Mesothelial cell of epicardium (in vitro differentiated cells): ENCODE measurements at regions not wholly inside any gene's neighbourhood (a gene's known extent, or its start where the extent isn't known, plus 50 kb on each side); places are given as distances from the start of the nearest gene placed in this dataset.
"Not testable (repeated sequence)": the region's sequence is repeated elsewhere in the genome, so short reads cannot be mapped to it uniquely, and the experiment has no call there.

Experiments
- DNase-seq, 2 experiments: peaks; one replicate each; pipeline ENCODE4 v3.0.0; 2021; ENCODE audit warnings: low spot score in 2 of 2; ENCODE audit not compliant: unreplicated experiment in 2 of 2
- H3K27ac Mint-ChIP-seq: 2 replicates; pipeline ENCODE4 v1.8.0; 2021; ENCODE audit warnings: mixed read lengths
- H3K27me3 Mint-ChIP-seq: 2 replicates; pipeline ENCODE4 v1.8.0; 2021; ENCODE audit warnings: low read depth, mixed read lengths
- H3K36me3 Mint-ChIP-seq: 2 replicates; pipeline ENCODE4 v1.8.0; 2021; ENCODE audit warnings: mixed read lengths
- H3K4me1 Mint-ChIP-seq: 2 replicates; pipeline ENCODE4 v1.8.0; 2021; ENCODE audit warnings: mixed read lengths
- H3K4me3 Mint-ChIP-seq: 2 replicates; pipeline ENCODE4 v1.8.0; 2021; ENCODE audit warnings: mild to moderate bottlenecking, moderate library complexity, mixed read lengths
- H3K9me3 Mint-ChIP-seq: 2 replicates; pipeline ENCODE4 v1.8.0; 2021; ENCODE audit warnings: mixed read lengths
- TF ChIP-seq, protein P1 (sequence below): fragments of 200-600 bp; sonication (generic); IDR thresholded peaks from one replicate; pipeline ENCODE4 v1.5.0; 2021; ENCODE audit warnings: antibody characterized with exemption; ENCODE audit not compliant: unreplicated experiment

DNA sequence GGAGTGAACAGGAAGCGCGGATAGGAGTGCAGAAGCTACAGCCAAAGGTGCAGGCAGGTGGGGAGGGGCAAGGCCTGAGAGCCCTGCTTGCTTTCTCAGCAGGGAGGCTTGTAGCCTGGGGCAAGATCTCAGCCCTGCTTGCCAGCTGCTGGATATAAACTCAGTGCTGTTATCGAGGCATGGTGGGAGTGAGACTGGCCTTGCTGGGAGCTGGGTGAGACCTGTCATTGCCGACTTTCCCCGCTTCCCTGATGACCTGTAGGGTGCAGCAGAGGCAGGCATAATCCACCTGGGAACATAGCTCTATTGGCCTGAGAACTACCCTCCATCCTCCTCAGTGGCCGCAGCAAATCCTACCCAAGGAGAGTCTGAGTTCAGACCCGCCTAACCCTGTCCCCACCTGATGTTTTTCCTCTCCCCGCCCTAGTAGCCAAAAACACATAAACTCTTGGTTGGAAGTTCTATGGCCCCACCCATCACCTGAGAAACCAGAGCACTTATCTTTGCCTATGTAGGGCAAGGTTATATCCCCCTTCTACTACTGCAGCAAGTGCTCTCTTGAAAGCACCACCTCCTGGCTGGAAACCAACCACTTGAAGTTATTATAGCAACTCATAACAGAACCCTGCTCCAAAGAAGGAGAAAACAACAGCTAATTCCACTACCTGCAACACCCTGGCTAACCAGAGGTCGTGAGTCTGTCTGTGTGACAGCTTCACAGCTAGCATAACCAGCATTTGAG, 80.7 kb downstream of the FHIP1A start:
- DNase-seq = no peak
- peak overlapping the region; percentile 62 for H3K27ac Mint-ChIP-seq
- H3K27me3 Mint-ChIP-seq = no peaks in the 10 kb centered on the region
- peaks cover 29% of the 10 kb centered on the region for H3K36me3 Mint-ChIP-seq
- H3K4me1 Mint-ChIP-seq = peaks cover 20% of the 10 kb centered on the region
- TF ChIP-seq, protein P1, sequence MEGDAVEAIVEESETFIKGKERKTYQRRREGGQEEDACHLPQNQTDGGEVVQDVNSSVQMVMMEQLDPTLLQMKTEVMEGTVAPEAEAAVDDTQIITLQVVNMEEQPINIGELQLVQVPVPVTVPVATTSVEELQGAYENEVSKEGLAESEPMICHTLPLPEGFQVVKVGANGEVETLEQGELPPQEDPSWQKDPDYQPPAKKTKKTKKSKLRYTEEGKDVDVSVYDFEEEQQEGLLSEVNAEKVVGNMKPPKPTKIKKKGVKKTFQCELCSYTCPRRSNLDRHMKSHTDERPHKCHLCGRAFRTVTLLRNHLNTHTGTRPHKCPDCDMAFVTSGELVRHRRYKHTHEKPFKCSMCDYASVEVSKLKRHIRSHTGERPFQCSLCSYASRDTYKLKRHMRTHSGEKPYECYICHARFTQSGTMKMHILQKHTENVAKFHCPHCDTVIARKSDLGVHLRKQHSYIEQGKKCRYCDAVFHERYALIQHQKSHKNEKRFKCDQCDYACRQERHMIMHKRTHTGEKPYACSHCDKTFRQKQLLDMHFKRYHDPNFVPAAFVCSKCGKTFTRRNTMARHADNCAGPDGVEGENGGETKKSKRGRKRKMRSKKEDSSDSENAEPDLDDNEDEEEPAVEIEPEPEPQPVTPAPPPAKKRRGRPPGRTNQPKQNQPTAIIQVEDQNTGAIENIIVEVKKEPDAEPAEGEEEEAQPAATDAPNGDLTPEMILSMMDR = no peak
- H3K9me3 Mint-ChIP-seq = peaks cover 42% of the 10 kb centered on the region
- H3K4me3 Mint-ChIP-seq = no peak overlapping the region

DNA sequence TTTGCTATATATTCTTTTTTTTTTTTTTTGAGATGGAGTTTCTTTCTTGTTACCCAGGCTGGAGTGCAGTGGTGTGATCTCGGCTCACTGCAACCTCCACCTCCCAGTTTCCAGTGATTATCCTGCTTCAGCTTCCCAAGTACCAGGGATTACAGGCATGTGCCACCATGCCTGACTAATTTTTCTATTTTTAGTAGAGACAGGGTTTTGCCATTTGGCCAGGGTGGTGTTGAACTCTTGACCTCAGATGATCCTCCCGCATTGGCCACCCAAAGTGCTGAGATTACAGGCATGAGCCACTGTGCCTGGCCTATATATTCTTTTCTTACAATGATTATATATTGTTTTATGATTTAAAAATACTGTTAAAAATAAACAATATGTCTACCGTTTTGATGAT, 86.6 kb downstream of the FHIP1A start:
- Mint-ChIP-seq H3K9me3 (peaks cover 59% of the 10 kb centered on the region), H3K36me3 (peaks cover 36% of the 10 kb centered on the region)
- not testable (repeated sequence) for H3K4me1 Mint-ChIP-seq, DNase-seq, H3K4me3 Mint-ChIP-seq, H3K27me3 Mint-ChIP-seq, H3K27ac Mint-ChIP-seq

DNA sequence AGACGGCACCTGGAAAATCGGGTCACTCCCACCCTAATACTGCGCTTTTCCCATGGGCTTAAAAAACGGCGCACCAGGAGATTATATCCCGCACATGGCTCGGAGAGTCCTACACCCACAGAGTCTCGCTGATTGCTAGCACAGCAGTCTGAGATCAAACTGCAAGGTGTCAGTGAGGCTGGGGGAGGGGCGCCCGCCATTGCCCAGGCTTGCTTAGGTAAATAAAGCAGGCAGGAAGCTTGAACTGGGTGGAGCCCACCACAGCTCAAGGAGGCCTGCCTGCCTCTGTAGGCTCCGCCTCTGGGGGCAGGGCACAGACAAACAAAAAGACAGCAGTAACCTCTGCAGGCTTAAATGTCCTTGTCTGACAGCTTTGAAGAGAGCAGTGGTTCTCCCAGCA, 102.6 kb downstream of the FHIP1A start:
- peaks cover 16% of the 10 kb centered on the region for H3K36me3 Mint-ChIP-seq
- H3K4me1 Mint-ChIP-seq, DNase-seq, H3K27ac Mint-ChIP-seq, H3K9me3 Mint-ChIP-seq, H3K4me3 Mint-ChIP-seq, H3K27me3 Mint-ChIP-seq: not testable (repeated sequence)

DNA sequence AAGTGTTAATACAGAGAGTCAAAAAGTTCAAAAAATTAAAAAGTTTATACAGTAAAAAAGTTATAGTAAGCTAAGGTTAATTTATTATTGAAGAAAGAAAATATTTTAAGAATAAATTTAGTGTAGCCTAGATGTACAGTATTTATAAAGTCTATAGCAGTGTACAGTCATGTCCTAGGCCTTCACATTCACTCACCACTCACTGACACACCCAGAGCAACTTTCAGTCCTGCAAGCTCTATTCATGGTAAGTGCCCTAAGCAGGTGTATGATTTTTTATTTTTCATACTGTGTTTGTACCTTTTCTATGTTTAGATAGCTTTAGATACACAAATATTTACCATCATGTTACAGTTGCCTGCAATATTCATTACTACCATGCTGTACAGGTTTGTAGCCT, 108.9 kb downstream of the FHIP1A start:
- Mint-ChIP-seq H3K4me1 (peaks cover 8% of the 10 kb centered on the region), H3K4me3 (no peak overlapping the region)
- TF ChIP-seq, protein P1 = no peak

DNA sequence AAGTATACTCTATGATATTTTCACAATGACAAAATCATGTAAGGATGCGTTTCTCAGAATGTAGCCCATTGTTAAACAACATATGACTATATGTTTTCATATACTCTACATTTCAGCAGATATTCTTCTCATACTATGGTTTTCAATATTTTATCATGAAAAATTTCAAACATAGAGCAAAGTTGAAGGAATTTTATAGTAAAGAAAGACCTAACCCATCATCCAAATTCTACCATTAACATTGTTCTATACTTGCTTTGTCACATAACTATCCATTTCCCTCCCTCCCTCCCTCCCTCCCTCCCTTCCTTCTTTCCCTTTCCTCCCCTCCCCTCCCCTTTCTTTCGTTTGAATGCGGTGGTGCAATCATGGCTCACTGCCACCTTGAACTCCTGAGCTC, 109.4 kb downstream of the FHIP1A start:
- no peak for DNase-seq
- no peaks in the 10 kb centered on the region for H3K9me3 Mint-ChIP-seq
- peaks cover 10% of the 10 kb centered on the region for H3K4me1 Mint-ChIP-seq
- no peaks in the 10 kb centered on the region for H3K36me3 Mint-ChIP-seq
- no peak overlapping the region for H3K4me3 Mint-ChIP-seq
- no peaks in the 10 kb centered on the region for H3K27me3 Mint-ChIP-seq
- TF ChIP-seq, protein P1 = no peak
- H3K27ac Mint-ChIP-seq = no peak overlapping the region

More for the DNA sequence above, 108.9 kb downstream of the FHIP1A start:
- no peak overlapping the region for H3K27ac Mint-ChIP-seq
- no peaks in the 10 kb centered on the region for H3K36me3 Mint-ChIP-seq
- no peaks in the 10 kb centered on the region for H3K9me3 Mint-ChIP-seq
- DNase-seq = no peak
- no peaks in the 10 kb centered on the region for H3K27me3 Mint-ChIP-seq

DNA sequence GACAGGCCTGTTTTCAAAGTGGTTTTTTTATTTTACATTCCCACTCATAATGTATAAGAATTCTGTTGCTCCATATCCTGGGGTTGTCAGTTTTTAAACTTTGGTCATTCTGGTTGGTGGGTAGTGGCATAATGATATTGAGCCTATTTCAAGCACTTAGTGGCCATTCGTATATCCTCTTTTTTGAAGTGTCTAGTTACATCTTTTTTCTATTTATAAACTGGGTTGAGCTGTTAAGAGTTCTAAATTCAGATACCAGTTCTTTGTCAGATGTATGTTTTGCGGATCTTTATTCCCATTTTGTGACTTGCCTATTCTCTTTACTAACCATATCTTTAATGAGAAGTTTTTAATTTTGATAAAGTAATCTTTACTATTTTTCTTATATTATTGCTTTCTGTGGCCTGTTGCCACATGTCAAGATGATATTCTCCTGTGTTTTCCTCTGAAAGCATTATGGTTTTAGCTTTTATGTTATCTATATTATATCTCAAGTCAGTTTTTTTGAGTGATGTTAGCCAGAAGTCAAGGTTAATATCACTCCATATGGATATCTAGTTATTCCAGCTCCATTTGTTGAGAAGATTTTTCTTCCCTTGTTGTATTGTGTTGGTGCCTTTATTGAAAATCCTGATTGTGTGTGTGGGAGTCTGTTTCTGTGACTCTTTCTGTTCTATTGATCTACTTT, 110.9 kb downstream of the FHIP1A start:
- Mint-ChIP-seq H3K9me3 (no peaks in the 10 kb centered on the region), H3K27ac (peak overlapping the region; percentile 23), H3K36me3 (no peaks in the 10 kb centered on the region), H3K4me1 (peaks cover 16% of the 10 kb centered on the region), H3K4me3 (no peak overlapping the region), H3K27me3 (no peaks in the 10 kb centered on the region)
- TF ChIP-seq, protein P1 = no peak
- DNase-seq = no peak
